GM06990 (cell line): ENCODE measurements at regions not wholly inside any gene's neighbourhood (a gene's known extent, or its start where the extent isn't known, plus 50 kb on each side); places are given as distances from the start of the nearest gene placed in this dataset.

ENCODE experiments used
- DNase-seq: peaks from one replicate; pipeline ENCODE4 v3.0.0-alpha.2; 2011; ENCODE audit not compliant: insufficient read length; ENCODE audit errors: extremely low read depth
- H3K27me3 ChIP-seq: replicated peaks from 2 replicates; pipeline ENCODE4 v1.6.0; 2011; ENCODE audit warnings: low read length; ENCODE audit not compliant: control insufficient read depth, insufficient read depth
- H3K36me3 ChIP-seq: 2 replicates; pipeline ENCODE4 v1.5.1; 2011; ENCODE audit warnings: low read length; ENCODE audit not compliant: control insufficient read depth, insufficient read depth
- H3K4me3 ChIP-seq: replicated peaks from 2 replicates; pipeline ENCODE4 v1.5.1; 2011; ENCODE audit warnings: low read depth, mild to moderate bottlenecking, control low read depth, low read length
- CTCF ChIP-seq: IDR thresholded peaks from 2 replicates; pipeline ENCODE4 v1.5.1; 2011; ENCODE audit warnings: low read length, control low read depth, mild to moderate bottlenecking, inconsistent platforms; ENCODE audit not compliant: insufficient read depth, poor library complexity, severe bottlenecking

GRCh38 chr15:98241032-98241554, 280.6 kb downstream of the ARRDC4 start:
- TF ChIP-seq CTCF = no peak
- DNase-seq = no peak

DNA sequence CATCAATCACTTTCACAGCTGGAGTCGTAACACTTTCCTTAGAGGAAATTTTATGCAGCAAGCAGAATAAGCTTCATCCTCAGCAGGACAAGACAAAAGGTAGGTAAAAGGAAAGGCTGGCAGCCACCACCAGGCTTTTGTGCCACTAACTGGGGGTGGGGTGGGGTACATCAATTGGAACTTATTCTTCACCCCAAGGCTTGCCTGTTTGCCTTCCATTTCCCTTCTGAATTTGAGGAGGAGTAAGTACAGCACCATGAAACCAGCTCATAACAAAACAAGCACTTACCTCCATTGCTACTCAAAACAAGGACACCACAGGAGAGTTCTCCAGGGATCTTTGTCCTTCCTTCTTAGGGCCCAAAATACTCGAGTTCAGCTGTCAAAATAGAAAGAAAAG, 296.8 kb downstream of the ARRDC4 start:
- H3K36me3 ChIP-seq = no peaks in the 10 kb centered on the region
- no peak for TF ChIP-seq CTCF
- no peak for DNase-seq

More at GRCh38 chr15:98241032-98241554, 280.6 kb downstream of the ARRDC4 start:
- Histone ChIP-seq H3K27me3 (no peaks in the 10 kb centered on the region), H3K4me3 (no peak overlapping the region), H3K36me3 (no peaks in the 10 kb centered on the region)

GRCh38 chr15:98263787-98264186, 303.3 kb downstream of the ARRDC4 start:
- no peak for DNase-seq
- TF ChIP-seq CTCF = no peak

More for the DNA sequence above, 296.8 kb downstream of the ARRDC4 start:
- no peaks in the 10 kb centered on the region for H3K27me3 ChIP-seq
- H3K4me3 ChIP-seq = no peak overlapping the region

DNA sequence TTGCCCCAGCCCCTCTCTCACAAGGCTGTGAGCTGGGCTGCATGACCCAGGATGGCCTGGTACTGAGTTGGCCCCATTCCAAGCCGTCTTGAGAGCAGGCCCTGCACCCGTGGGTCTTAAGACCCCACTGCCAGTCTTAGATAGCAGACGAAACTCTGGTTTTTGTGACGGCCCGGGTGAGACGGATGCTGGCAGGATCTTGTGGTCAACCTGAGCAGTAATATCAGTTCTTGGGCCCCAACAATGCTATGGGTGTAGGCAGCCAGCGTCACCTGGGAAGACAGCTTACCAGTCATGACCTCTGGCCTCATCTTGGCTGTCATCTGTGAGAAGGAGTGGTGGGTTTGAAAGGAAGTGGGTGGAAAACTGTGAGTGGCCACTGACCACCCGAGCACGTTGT, 305.8 kb downstream of the ARRDC4 start:
- no peaks in the 10 kb centered on the region for H3K36me3 ChIP-seq
- no peaks in the 10 kb centered on the region for H3K27me3 ChIP-seq
- TF ChIP-seq CTCF = no peak
- H3K4me3 ChIP-seq = no peak overlapping the region
- DNase-seq = no peak

More at GRCh38 chr15:98263787-98264186, 303.3 kb downstream of the ARRDC4 start:
- Histone ChIP-seq H3K36me3 (no peaks in the 10 kb centered on the region), H3K4me3 (no peak overlapping the region), H3K27me3 (no peaks in the 10 kb centered on the region)

DNA sequence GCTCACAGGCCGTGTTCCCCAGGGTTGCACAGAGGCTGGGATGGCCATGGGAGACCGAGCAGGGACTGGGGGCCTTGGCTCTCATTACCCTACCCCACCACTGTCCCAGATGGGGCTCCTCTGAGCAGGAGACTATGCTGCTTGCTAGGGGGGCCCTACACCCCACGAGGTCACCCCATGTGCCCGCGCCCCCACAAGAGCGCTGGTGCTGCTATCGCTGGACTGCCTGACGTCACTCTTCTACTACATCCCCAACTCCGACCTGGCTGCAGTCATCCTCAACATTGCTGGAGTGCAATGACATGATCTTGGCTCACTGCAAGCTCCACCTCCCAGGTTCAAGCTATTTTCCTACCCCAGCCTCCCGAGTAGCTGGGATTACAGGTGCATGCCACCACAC, 307.7 kb downstream of the ARRDC4 start:
- DNase-seq = no peak
- no peak overlapping the region for H3K4me3 ChIP-seq
- TF ChIP-seq CTCF = no peak
- no peaks in the 10 kb centered on the region for H3K27me3 ChIP-seq
- H3K36me3 ChIP-seq = no peaks in the 10 kb centered on the region

DNA sequence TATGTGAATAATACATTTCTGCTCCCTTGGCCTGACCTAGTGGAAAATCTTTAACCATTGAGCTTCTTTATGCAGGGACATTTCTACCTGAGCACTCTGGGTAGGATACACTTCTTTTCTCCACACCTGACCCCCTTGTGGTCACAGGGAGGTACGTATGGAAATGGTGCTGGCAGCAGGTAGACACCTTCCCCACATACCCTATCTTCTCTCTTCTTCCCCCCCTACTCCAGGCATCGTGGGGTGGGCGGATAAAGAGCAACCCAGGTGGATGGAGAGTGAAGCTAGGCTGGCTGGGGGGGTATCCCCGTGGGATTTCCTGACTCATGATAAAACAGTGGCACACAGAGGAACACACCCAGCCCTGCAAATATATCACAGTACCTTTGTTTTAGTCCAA, 312.1 kb downstream of the ARRDC4 start:
- no peaks in the 10 kb centered on the region for H3K36me3 ChIP-seq
- H3K27me3 ChIP-seq = no peaks in the 10 kb centered on the region

More for the DNA sequence above, 312.1 kb downstream of the ARRDC4 start:
- no peak for TF ChIP-seq CTCF
- H3K4me3 ChIP-seq = no peak overlapping the region
- no peak for DNase-seq
